ENCODE measurements at regions not wholly inside any gene's neighbourhood (a gene's known extent, or its start where the extent isn't known, plus 50 kb on each side); places are given as distances from the start of the nearest gene placed in this dataset.

DNA sequence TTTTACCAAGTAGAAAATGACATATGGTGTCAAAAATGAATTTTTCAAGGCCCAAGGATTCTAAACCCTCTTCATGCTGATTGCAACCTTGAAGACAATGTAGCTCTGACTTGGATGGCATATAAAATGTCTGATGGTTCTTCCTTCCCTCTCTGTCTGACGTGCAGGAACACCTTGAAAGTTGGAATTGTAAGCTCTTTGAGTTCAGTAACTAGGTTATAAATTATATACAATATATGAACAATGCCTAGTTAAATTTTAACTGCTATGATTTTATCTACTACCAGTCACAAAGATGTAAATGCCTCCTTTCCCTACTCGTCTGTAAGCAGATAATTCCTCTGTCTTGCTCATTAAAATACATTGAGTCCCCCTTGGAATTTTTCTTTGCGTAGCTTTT is 89.5 kb upstream of the TMEM17 start:
- no peak for DNase-seq

DNA sequence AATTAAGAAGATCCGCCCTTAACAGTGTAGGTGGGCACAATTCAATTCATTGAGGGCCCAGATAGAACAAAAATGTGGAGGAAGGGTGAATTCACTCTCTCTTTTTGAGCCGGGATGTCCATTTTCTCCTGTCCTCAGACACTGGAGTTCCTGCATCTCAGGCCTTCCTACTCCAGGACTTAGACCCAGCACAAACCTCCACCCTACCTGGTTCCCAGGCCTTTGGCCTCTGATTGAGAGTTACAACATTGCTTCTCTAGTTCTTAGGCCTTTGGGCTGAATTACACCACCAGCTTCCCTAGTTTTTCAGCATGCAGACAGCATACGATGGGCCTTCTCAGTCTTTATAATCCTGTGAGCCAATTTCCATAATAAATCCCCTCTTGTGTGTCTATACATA is 87.8 kb upstream of the TMEM17 start:
- DNase-seq = no peak

GRCh38 chr2:62591491-62591890 is 85.5 kb upstream of the TMEM17 start:
- no peak for DNase-seq

DNA sequence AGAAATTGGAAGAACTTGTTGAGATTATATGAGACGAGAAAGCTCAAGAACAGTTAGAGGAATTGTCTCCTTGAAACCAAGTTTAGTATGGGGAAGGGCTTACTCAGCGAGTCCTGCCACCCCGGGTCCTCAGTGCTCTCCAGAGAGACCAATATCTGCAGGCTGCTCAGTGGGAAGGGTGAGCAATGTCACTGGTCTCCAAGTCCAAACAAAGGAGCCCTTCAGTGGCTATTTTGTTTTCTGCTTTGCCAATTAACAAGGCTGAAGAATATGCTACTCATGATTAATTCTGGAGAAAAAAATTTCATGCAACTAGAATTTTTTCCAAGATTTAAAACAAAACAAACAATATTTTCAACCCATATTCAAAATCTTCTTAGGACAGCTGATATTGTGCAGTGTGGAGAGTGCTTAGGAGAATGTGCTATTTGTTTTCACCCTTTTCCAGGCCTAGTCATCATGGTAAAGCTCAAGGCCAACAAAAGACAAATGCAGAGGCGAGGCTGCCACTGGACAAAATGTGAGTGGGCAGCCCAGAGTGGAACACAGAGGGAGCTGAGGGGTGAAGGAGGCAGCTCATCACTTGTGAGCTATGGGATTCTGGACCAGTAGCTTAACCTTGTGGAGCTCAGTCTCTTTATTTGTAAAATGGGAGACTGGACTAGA is 83.8 kb upstream of the TMEM17 start:
- no peak for DNase-seq

DNA sequence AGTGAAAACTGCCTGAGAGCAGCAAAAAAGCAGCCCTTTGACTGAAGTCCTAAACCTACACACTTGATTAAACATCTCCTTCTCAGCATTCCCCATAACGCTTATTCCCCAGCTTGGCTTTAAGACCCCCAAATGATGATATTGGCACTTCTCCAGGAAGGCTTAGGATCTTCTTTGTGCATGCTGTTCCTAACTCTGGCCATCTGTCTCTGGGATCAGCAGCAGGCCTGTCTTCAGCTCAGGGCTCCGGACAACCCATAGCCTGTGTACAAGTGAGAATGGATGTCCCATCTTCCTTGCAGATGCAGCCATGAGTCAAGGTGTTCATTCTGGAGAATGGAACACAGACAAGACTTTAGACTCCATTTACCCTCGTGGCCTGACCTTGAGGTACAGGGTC is 81.6 kb upstream of the TMEM17 start:
- no peak for DNase-seq

DNA sequence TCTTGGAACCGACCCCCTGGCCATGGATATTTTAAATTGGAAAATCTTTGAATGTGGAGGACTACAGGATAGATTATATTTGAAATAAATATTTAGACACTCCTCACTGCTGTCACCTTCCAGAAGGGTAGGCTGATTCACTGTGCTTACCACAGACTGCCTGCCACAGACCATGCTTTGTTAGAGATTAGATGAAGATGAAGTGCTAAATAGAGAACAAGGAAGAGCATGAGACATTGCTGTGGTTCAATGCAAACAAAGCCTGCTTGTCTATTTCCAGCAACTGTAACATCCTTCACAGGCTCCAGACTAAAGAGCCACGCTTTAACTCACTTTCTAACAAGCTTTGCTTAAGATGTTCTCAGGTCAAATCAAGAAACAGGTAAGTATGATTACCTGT is 81.0 kb upstream of the TMEM17 start:
- DNase-seq = peak; percentile 80

GRCh38 chr2:62578803-62579640 is 73.0 kb upstream of the TMEM17 start:
- peak; percentile 56 for DNase-seq

GRCh38 chr2:62577994-62578781 is 72.2 kb upstream of the TMEM17 start:
- peak; percentile 84 for DNase-seq

DNA sequence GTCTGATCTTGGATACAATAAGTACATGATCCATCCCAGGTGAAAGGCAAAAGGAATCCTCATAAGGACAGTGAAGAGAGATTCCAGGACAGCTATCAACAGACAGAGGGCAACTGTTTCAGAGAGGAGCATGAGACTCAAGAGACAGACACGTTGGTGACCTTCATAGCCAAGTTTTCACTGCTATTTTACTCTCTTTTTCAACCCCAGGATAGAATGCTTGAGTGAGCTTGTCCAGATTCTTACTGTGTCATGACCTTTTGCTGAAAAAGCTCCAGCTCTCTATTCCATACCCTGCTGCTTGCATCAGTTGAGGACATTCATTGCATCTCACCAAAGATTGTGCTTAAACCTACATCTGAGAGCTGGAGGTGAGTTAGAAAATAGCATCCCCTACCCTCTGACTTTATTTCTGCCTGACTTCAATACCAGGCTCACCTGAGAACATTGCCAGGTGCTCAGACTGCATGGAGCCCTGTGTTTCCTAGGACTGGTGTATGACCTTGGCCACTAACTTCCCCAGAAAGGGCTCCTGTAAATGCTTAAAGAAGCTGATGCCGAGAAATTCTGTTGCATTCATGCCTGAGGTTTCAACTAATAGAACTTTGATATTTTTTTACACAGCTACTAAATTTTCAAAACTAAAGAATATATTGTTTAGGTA is 70.4 kb upstream of the TMEM17 start:
- DNase-seq = no peak

DNA sequence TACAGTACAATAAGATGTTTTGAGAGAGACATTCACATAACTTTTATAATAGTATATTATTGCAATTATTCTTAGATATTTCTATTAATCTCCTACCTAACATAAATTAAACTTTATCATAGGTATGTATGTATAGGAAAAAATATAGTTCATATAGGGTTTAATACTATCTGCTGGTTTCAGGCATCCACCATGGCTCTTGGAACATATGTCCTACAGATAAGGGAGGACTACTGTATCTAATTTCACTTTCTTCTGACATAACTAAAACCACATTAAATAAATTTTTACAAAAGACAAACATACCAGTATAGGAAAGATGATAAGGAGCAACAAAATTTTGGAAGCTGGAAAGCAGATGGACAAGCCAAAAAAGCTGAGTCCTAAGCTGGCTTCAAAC is 67.9 kb upstream of the TMEM17 start:
- no peak for DNase-seq

- DNase-seq = no peak
These were observed 67.2 kb upstream of the TMEM17 start for GRCh38 chr2:62573137-62573731.

DNA sequence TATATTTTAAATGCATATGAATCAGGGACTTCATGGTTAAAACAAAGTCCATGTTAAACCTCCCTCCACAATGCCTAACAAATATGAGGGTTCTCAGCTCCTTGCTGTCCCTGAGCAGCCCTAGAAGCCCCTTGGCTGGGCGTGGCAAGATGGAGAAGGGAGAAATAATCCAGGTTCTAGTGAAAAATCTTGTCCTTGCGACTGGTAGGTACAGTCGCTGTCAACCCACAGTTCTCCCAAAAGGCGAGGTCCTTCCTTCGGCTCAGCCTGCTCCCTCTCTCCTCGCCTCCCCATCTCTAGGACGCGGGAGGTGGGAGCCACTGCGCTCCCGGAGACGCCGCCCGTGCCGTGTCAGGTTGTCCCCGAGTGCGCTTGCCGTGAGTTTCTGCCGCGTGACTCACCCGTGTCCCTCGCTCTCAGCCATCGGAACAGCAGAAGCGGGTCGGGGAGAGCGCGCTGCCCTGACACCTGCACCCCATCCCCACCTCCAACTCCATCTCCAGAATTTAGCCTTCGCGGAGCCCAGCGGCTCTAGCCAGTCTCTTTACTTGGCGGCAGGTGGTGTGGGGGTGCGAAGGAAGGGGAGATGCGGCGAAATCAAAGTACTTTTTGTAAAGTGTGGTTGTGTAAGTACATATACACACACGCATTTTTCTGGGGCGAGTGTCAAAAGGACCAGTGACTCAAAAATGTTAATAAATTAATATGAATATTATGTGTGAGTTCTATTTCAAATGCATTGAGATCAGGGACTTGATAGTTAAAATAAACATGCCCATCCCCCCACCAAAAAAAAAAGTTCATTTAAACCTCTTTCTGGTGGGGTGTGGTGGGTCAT is 65.1 kb upstream of the TMEM17 start:
- DNase-seq = no peak

- DNase-seq = peak; percentile 59
These were observed 64.2 kb upstream of the TMEM17 start for GRCh38 chr2:62569907-62570841.

GRCh38 chr2:62568983-62569837 is 63.2 kb upstream of the TMEM17 start:
- no peak for DNase-seq

DNA sequence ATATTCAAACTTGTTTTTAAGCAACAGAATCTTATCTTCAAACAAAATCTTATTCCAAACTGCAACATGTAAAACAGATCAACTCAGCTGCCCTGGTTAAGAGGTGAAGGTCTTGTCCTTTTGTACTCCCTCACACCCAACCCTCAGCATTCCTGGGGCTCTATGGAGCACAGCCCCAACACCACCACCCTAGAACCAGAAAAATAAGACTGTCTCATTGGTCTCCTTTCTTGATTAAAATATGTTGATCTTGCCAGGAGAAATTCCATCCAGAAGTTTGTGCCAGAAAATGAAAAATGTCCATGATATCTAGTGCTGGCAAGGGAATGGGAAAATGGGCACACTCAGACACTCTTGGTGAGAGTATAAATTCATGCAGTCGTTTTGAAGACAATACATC is 62.1 kb upstream of the TMEM17 start:
- DNase-seq = no peak

- DNase-seq = no peak
These were observed 61.7 kb upstream of the TMEM17 start for GRCh38 chr2:62567669-62568068.

- DNase-seq = no peak
These were observed 60.9 kb upstream of the TMEM17 start for GRCh38 chr2:62566847-62567246.

DNA sequence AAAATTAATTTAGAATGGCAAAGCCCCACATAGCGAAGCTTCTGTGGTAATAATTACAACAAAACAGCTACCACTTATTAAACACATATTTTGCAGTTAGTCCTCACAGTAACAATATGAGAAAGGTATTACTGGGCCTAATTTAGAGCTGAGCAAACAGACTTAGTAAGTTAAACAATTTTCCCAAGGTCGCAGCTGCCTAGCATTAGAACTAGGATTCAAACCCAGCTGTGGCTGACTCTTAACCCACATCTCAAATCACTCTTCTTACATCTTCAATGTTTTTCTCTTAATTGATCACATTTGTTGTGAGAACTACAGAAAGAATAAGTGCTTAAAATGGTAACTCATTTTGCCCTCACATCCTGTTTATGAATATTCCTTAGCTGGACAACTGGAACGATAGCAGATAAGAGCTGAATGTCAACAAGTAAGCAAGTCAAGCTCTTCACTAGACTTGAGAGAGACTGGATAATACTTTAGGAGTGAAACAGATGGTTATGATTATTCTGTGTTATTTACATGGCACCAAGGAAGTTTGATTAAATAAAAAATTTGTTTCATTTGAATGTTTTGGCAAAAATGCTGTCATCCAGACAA is 59.4 kb upstream of the TMEM17 start:
- DNase-seq = no peak

All from kidney glomerular epithelial cell (primary cell).